Urothelium cell line (cell line): ENCODE measurements at regions not wholly inside any gene's neighbourhood (a gene's known extent, or its start where the extent isn't known, plus 50 kb on each side); places are given as distances from the start of the nearest gene placed in this dataset.

Experiments used
- DNase-seq: peaks from one replicate; pipeline ENCODE4 v3.0.0; 2011; ENCODE audit warnings: low spot score, mixed read lengths
- FAIRE-seq: peaks from 2 replicates; lab custom pipeline; 2011; peaks lifted over from hg19 to GRCh38; lab: Jason Lieb, UNC

DNA sequence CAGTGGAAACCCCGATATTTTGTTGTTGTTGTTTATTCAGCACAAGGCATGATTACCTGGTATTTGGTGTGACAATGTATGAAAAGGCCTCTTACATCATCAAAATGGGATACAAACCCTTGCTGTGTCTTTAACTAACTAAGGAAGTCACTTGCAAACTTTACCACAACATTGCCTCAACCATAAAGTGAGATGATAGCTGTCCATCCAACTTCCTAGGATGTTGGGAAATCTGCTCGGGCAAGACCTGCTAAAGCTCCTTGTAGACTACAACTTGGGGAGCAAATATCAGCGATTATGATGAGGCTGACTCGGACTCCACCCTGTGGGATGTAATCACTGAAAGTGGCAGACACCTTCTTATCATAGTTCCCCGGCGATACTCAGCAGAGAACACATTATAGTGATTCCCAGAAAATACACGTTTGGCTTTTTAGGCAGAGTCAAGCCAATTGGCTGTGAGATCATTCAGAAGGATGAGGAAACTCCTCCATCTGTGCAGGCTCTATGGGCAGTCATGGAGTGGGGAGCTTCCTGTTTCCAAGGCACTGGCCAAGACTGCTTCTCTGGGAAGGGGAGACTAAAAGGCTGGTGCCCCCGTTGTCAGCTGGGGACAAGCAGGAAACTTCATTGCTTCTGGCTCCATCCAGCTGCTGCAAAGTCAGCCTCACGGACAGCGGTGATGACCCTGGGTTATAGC is 289.0 kb downstream of the RNF144A start:
- DNase-seq (no peak), FAIRE-seq (no peak)

GRCh38 chr2:7207631-7208030 is 290.4 kb downstream of the RNF144A start:
- FAIRE-seq = no peak
- no peak for DNase-seq

GRCh38 chr2:7209757-7210555 is 292.7 kb downstream of the RNF144A start:
- FAIRE-seq (peak; percentile 59), DNase-seq (peak; percentile 63)

DNA sequence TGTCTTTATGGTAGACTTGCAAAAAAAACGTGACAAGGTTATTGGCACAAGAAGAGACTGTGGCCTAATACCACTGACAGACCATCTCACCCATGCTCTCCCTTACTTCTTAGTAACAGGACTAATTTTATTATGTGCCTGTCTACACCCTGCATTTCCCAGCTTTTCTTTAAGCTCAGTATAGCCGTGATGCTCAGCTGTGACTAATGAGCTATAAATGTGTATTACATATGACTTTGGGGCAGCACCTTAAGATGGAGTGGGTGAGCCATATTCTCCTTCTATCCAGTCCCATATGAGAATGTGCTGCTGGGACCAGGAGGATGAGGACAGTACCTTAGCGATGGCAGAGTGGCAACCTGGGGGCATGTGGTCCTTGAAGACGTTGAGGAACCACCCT is 293.5 kb downstream of the RNF144A start:
- no peak for DNase-seq
- no peak for FAIRE-seq

- DNase-seq = no peak
- FAIRE-seq = no peak
Measured at GRCh38 chr2:7225848-7226247, 308.6 kb downstream of the RNF144A start.

DNA sequence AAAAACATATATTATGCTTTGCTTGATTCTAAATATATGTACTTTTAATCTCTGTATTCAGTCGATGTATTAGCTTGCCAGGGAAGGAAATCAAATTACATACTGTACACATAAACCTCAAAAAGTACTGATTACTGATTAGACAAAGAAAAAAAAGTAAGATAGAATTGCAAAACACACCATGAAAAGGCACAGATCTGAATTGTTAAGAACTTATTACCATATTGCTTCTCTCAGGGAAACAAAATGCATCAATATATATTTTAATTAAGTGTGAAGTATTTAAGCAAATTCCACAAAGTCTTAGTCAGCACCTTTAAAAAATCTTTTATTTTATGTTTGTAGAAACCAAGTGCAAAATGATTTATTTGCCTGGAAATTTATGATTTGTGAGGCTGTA is 309.3 kb downstream of the RNF144A start:
- DNase-seq = no peak
- no peak for FAIRE-seq

DNA sequence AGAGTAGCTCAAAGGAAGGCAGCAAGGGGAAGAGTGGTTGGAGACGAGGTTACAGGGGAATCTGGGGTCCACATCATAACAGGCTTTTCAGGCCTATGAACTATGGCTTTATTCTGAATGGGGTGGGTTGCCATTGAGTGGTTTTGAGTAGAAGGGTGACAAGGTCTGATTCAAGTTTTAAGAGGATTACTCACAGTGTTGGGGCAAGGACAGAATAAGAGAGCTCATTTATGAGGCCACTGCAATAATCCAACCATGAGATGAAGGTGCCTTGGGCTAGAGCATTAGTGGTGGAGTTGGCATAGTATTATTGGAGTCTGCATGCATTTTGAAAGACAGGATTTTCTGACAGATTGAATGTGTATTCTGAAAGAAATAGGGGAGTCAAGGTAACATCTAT is 315.9 kb downstream of the RNF144A start:
- no peak for FAIRE-seq
- DNase-seq = no peak

GRCh38 chr2:7237466-7237865 is 320.3 kb downstream of the RNF144A start:
- DNase-seq (no peak), FAIRE-seq (no peak)

DNA sequence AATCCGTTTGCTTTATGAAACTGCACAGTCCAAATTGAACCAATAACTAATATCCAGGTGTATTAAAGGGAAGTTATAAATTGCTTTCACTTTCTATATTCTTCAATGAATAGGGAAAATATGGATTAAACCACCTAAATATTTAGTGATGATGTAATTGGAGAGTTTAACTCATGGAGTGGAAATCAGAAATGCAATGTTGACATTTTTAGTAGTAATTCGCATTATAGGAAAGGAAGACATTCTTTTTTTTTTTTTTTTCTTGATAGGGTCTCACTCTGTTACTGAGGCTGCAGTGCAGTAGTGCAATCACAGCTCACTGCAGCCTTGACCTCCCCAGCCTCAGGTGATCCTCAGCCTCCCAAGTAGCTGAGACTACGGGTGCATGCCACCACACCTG is 321.9 kb downstream of the RNF144A start:
- FAIRE-seq (no peak), DNase-seq (no peak)

- DNase-seq (no peak), FAIRE-seq (no peak)
Measured at GRCh38 chr2:7241041-7241745, 324.0 kb downstream of the RNF144A start.

DNA sequence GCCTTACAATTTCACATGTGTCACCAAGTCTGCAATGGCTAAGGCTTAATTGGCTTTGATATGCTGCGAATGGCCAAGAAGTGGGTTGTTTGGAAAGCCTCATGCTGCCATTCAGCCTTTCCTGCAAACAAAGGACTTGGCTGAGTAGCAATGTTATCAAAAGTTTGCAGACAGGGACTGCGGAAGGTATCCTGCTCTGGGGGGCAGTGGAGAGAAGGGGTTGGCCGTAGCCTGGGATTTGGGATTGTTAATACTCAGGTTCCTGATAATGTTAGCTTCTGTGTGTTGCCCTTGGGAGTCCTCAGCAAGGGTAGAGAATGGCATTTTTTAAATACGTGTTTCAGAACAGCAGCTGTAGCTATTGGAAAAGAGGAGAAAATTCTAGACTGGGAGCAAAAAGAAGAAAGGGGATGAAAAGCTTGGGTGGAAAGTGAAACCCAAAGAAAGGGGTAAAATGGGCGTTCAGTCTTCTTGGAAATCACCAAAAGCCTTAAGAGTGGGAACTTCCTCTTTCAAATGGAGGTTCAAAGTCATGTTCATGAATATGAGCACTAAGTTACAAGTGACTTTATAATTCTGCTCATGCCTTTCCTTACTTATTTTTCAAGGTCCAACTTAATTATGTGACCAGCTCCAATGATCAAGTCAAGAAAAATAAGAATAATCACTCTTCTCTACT is 325.1 kb downstream of the RNF144A start:
- no peak for FAIRE-seq
- DNase-seq = no peak

GRCh38 chr2:7243276-7243675 is 326.1 kb downstream of the RNF144A start:
- FAIRE-seq (no peak), DNase-seq (no peak)

- DNase-seq (no peak), FAIRE-seq (no peak)
Measured at GRCh38 chr2:7256377-7256776, 339.2 kb downstream of the RNF144A start.

DNA sequence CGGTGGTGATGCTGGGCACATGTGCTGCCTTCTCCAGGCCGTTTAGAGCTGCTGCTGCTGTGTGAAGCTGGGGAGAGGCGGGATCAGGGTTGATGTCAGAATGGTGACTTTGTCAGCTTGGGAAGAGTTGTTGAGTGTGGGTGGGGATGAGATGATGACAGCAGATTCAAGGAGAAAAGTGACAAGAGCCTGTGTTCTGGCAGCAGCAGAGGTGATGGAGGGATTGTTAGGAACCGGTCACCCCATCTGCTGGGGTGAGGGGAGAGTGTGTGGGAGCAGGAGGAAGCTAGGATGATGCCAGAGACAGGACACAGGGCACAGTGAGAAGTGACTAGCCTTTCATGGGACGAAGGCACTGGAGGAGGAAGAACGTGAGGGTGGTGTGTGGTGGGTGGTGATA is 345.5 kb downstream of the RNF144A start:
- FAIRE-seq = no peak

DNA sequence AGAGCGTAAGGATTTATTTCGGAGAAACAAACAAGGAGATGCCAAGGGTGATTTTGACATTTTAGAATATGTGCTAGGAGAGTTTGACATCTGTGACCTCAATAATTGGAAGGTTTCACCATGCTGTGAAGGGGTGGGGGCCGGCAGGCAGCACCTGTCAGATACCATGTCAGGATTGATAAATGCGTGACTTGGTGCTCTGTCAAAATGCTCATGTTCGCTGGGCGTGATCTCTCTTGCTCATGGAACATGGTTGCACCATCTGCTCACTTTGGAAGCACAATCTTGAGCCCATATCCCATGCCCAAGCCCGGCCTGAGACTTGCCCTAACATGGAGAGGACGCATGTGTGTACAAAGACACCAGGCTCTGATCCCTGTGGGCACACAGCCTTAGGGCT is 347.6 kb downstream of the RNF144A start:
- FAIRE-seq = no peak

More for the DNA sequence above, 345.5 kb downstream of the RNF144A start:
- no peak for DNase-seq

GRCh38 chr2:7265286-7265685 is 348.1 kb downstream of the RNF144A start:
- no peak for FAIRE-seq
- DNase-seq = no peak

More for the DNA sequence above, 347.6 kb downstream of the RNF144A start:
- DNase-seq = no peak

- no peak for DNase-seq
- FAIRE-seq = no peak
Measured at GRCh38 chr2:7269106-7269643, 352.0 kb downstream of the RNF144A start.

DNA sequence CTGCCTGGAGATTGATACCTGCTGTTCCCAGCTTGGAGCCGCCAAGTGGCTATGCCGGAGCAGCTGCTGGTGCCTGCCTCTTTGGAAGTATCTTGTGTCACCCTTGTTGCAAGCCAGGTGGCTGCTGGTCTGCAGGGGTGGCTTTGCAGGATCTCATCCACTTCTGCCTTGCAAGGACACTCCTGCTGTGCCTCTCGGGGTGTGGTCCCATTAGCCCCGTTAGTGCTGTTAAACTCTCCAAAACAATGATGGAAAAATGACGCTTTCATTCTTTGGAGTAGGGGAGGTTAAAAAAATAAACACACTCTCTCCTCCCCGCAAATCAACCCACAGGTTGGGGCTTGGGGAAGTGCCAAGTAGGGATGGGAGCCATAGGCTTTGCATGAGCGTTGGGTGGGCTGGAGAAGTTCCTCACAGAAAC is 352.8 kb downstream of the RNF144A start:
- FAIRE-seq (no peak), DNase-seq (no peak)

GRCh38 chr2:7272210-7272609 is 355.0 kb downstream of the RNF144A start:
- FAIRE-seq (no peak), DNase-seq (no peak)

GRCh38 chr2:7278984-7279383 is 361.8 kb downstream of the RNF144A start:
- FAIRE-seq = no peak
- no peak for DNase-seq

DNA sequence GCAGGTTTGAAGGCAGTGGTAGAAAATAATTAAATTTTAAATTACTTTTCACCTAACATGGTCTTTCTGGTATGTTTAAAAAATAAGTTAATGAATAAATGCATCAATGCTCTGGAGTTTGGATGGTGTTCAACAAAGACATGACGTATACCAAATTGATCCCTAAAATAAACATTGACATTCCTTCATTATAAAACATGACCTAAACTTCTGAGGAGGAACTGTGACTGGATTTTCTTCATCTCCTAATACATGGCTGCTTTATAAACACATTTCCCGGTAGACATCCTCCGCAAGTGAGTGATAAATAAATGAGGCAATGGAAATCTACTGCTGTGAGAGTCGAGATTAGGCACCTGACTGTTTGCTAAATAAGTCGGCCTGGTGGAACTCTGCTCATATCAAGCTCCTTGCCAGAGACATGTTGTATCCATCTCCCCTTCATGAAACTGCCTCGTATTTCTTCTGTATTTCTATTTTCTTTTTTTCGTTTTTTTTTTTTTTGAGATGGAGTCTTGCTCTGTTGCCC is 362.3 kb downstream of the RNF144A start:
- DNase-seq (no peak), FAIRE-seq (no peak)
